Embryonic facial prominence (tissue), 1 donor: ENCODE measurements at regions not wholly inside any gene's neighbourhood (a gene's known extent, or its start where the extent isn't known, plus 50 kb on each side); places are given as distances from the start of the nearest gene placed in this dataset.
"Not testable (repeated sequence)": the region's sequence is repeated elsewhere in the genome, so short reads cannot be mapped to it uniquely, and the experiment has no call there.

ENCODE experiments used
- DNase-seq: peaks from one replicate; pipeline ENCODE4 v3.0.0-alpha.2; 2016; ENCODE audit errors: extremely low spot score

- DNase-seq = no peak
These were observed 119.0 kb downstream of the JRKL start for GRCh38 chr11:96508861-96509260.

- DNase-seq = no peak
These were observed 131.1 kb downstream of the JRKL start for GRCh38 chr11:96520939-96521338.

GRCh38 chr11:96523656-96524055, 133.8 kb downstream of the JRKL start:
- no peak for DNase-seq

DNA sequence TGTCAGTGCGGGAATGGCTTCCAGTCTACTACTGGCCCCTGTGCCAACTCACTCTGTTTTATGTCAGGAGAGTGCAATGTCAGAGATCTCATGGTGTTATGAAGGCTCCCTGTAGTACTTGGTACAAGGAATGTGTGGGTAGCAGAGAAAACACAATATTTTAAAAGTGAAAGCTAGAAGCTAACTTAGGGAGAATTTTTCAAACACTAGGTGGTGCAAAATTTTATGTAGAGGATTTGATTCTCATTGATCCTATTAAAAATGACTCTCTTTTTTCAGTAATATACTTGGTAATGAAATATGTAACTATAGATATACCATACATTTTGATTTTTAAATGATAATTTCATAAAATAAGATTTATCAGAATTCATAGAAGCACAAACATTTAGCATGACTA, 134.7 kb downstream of the JRKL start:
- no peak for DNase-seq

DNA sequence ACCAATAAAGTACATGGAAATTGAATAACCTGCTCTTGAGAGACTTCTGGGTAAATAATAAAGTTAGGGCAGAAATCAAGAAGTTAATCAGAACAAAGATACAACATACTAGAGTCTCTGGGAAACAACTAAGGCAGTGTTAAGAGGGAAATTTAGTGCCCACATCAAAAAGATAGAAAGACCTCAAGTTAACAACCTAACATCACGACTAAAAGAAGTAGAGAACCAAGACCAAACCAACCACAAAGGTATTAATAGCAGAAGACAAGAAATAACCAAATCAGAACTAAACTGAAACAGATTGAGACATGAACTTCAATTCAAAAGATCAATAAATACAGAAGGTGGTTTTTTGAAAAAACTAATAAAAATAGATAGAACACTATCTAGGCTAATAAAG, 140.7 kb downstream of the JRKL start:
- DNase-seq = no peak

GRCh38 chr11:96538104-96538503, 148.3 kb downstream of the JRKL start:
- DNase-seq = no peak

DNA sequence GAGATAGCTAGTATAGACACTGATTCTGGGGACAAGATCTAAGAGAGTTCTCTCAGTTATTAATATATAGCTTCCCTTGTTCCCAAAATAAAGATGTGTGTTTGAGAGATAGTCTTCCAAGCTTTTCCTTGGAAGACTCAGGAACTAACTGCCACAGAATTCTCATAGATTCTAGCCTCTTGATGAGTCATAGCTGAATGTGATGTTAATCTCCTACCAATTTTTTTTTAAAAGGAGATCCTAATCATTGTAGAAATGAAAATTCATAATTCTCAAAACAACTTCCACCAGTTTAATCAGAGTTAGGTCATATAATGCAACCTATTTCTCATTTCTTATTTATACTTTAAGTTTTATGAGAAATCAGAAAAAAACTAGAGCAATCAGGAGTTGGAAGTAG, 148.8 kb downstream of the JRKL start:
- DNase-seq = no peak

GRCh38 chr11:96540875-96541274, 151.1 kb downstream of the JRKL start:
- DNase-seq = no peak

DNA sequence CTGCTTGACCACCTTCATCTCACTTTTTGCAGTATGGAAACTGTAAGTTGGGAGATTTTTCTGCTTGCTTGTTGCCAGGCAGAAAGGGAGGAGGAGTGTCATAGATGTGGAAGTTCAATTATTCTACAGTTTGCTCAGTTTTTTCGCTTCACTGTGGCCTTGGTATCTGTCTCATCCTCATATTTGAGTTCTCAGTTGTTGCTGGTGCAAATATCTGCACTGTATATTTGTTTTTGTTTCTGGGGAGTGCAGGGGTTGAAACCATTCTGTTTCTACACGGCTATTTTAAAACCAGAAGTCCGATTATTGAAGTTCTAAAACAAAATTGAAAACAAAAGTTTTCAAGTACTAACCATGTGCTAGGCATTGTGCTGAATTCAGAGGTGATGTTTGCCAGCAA, 153.4 kb downstream of the JRKL start:
- DNase-seq = no peak

DNA sequence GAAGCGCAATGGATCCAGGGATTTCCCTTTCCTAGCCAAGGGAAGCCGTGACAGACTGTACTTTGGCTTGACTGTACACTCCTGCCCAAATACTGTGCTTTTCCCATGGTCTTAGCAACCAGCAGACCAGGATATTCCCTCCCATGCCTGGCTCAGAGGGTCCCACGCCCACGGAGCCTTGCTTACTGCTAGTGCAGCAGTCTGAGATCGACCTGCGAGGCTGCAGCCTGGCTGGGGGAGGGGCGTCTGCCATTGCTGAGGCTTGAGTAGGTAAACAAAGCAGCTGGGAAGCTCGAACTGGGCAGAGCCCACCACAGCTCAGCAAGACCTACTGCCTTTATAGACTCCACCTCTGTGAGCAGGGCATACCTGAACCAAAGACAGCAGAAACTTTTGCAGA, 155.4 kb downstream of the JRKL start:
- not testable (repeated sequence) for DNase-seq

DNA sequence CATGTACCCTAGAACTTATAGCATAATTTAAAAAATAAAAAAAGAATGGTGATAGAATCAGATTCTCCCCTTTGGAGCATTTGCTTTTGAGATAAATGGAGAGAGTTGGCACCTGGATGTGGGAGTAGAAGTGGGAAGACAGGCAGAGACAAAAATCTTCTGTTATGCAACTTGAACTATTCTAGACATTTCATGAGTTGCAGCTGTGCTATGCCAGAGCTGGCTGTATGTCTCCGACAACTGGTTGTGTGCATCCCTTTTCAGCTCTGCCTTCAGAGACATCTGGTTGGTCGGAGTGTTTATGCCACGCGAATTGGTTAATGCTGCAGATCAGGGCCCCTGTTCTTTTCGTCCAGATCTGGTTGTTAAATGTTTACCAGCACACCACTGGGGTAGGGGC, 161.3 kb downstream of the JRKL start:
- DNase-seq = no peak

DNA sequence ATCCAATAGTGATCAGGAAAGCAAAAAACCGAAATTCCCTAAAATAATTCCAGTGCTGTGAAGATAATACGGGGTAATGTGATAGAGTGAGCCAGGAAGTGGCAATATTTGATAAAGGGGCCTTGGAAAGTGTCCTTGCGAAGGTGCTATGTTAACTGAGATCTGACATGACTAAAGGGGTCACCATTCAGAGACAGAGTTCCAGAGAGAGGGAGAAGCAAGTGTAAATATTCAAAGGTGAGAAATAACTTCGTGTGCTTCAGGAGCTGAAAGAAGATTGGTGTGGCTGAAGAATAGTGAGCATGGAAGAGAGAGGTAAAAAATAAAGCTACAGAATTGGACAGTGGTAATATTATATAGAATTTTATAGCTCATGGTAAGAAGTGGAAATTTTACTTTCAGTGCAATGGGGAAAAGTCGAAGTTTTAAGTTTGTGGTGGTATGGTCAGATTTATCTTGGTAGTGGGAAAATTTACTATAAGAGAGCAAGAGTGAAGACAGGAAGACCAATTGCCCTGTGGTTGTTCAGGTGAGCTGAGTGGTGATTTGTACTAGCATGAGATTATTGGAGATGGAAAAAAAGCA, 164.5 kb downstream of the JRKL start:
- no peak for DNase-seq

DNA sequence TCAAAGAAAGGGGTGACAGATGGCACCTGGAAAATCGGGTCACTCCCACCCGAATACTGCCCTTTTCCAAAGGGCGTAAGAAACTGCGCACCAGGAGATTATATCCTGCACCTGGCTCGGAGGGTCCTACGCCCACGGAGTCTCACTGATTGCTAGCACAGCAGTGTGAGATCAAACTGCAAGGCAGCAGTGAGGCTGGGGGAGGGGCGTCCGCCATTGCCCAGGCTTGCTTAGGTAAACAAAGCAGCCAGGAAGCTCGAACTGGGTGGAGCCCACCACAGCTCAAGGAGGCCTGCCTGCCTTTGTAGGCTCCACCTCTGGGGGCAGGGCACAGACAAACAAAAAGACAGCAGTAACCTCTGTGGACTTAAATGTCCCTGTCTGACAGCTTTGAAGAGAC, 166.0 kb downstream of the JRKL start:
- DNase-seq = not testable (repeated sequence)

DNA sequence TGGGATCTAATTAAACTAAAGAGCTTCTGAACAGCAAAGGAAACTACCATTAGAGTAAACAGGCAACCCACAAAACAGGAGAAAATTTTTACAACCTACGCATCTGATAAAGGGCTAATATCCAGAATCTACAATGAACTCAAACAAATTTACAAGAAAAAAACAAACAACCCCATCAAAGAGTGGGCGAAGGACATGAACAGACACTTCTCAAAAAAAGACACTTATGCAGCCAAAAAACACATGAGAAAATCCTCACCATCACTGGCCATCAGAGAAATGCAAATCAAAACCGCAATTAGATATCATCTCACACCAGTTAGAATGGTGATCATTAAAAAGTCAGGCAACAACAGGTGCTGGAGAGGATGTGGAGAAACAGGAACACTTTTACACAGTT, 170.9 kb downstream of the JRKL start:
- DNase-seq = not testable (repeated sequence)

DNA sequence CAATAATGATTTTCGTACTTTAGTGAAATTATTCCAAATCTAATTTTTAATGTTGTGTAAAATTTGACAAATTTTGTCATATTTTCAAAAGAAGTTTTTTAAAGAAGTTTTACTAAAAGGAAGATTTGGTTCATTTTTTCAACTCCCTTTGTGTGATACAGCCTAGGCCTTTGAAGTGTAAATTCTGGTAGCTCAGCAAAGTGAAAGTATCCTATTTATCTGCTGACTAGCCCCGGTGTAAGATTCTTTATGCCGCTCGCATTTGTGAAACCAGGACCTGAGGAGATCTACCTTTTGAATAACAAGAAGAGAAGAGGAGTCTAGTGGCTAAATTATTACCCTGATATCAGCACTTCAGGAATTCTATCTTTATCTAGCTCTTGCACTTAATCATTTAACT, 177.4 kb downstream of the JRKL start:
- peak; percentile 5 for DNase-seq

- DNase-seq = peak; percentile 2
These were observed 177.9 kb downstream of the JRKL start for GRCh38 chr11:96567667-96568066.

- no peak for DNase-seq
These were observed 186.6 kb downstream of the JRKL start for GRCh38 chr11:96576383-96576782.

- no peak for DNase-seq
These were observed 188.6 kb downstream of the JRKL start for GRCh38 chr11:96578379-96578778.

DNA sequence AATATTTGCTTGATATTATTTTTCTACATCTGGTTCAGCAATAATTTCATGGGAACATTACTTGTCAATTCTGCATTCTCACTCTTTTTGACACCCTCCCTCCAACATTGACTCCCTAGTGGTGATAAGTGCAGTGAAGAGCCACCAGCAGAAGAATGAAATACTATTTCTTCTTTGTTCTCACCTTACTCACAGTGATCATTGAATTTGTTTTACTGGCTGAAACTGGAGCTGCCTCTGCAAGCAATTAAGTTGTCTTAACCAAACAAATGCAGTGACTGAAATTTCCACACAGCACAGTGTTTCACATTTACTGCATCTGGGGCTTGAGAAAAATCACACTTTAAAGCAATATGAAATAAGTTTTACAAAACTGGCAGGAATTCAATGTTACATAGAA, 189.8 kb downstream of the JRKL start:
- no peak for DNase-seq

DNA sequence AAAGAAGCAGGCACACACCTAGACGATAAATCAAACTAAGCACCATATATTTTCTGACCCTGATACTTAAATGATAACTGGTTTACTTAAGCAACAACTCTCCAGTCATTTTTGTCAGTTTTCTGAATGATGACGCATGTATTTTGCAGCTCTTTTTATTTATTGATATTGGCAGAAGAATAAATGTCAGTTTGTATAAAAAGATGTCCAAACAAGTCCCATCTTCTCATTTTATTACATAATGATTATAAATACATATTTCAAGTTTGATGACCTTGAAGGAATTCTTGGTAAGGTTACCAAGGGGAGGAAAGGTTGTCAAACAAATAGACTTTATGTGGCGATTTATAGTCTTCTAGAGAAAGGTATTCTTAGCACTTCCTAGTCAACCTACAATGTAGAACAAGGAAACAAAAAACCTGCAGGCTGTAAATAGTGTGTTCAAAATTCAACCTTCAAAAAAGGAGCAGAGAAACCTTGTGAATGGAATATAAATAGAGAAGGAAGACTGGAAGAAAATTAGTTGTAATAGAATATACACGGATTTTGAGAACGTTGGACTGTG, 190.7 kb downstream of the JRKL start:
- no peak for DNase-seq

- not testable (repeated sequence) for DNase-seq
These were observed 196.4 kb downstream of the JRKL start for GRCh38 chr11:96585944-96586880.

GRCh38 chr11:96588793-96589192, 199.0 kb downstream of the JRKL start:
- not testable (repeated sequence) for DNase-seq

GRCh38 chr11:96595011-96595410, 205.2 kb downstream of the JRKL start:
- DNase-seq = no peak
